ENCODE measurements at regions not wholly inside any gene's neighbourhood (a gene's known extent, or its start where the extent isn't known, plus 50 kb on each side); places are given as distances from the start of the nearest gene placed in this dataset.

DNA sequence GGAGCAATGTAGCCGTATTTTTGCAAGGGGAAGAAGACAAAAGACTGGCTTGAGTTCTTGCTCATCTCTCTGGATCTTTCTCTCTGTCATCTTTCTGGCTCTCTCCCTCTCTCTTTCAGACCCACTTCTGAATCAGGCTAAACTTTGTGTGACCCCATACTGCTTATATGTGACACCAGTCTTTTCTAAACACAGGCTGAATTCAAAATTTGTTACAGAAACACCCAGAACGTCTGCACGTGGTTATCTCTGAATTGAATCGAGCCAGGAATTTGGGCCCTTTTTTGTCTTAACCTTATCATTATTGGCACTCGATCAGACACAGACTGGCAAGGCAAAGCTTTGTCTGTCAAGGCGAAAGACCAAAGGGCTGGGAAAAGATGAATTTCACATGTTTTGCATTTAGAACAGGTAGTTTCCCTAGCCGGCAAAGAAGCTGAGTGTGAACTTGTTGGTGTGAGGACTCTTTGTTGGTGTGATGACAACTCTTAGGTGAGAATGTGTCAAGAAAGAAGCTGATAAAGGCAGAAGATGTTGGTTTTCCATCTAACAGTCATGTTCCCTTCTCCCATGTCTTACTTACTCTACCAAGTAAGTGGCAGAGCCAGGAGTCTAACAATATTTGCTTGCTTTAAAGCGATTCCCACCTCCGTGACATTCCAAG, 150.2 kb upstream of the RFLNA start:
- no peak overlapping the region for H3K4me3 ChIP-seq (ENCODE audit: low read length in 2 of 2)
- H3K36me3 ChIP-seq (ENCODE audit: control insufficient read depth in 2 of 2, insufficient read depth in 2 of 2, low read length in 2 of 2) = no peaks in the 10 kb centered on the region
- no peak overlapping the region for H3K27ac ChIP-seq (ENCODE audit: low read depth in 2 of 2, low read length in 2 of 2)
- H3K9ac ChIP-seq (ENCODE audit: low read depth in 1 of 2, low read length in 2 of 2) = no peak overlapping the region
- H3K27me3 ChIP-seq (ENCODE audit: control insufficient read depth in 2 of 2, insufficient read depth in 2 of 2, low read length in 2 of 2) = no peaks in the 10 kb centered on the region
- H3K4me1 ChIP-seq (ENCODE audit: control insufficient read depth in 2 of 2, insufficient read depth in 2 of 2, low read length in 2 of 2) = no peaks in the 10 kb centered on the region
- peaks cover 0 to 2% of the 10 kb centered on the region in 2 donors for H3K9me3 ChIP-seq (ENCODE audit: control insufficient read depth in 2 of 2, low read length in 2 of 2)

DNA sequence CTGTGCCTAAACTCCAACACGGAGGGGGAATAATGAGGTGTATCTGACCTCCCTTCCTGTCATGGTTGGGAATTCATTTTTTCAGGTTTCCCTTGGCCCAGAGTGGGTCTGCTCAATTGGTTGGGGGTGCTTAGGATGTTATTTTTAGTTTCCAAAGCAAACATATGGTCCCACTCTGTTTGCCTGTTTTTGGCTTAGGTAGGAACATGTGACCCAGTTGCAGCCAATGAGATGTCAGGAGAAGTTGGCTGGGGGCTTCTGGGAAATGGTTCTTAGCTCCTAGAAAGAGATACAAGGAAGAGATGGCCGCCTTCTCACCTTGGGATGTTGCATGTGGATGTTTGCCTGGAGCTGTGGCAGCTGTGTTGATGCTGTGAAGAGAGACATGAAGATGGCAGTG, 147.9 kb upstream of the RFLNA start:
- no peaks in the 10 kb centered on the region for H3K36me3 ChIP-seq (ENCODE audit: control insufficient read depth in 2 of 2, insufficient read depth in 2 of 2, low read length in 2 of 2)
- no peaks in the 10 kb centered on the region for H3K27me3 ChIP-seq (ENCODE audit: control insufficient read depth in 2 of 2, insufficient read depth in 2 of 2, low read length in 2 of 2)
- no peak overlapping the region for H3K27ac ChIP-seq (ENCODE audit: low read depth in 2 of 2, low read length in 2 of 2)
- no peak overlapping the region for H3K9ac ChIP-seq (ENCODE audit: low read depth in 1 of 2, low read length in 2 of 2)
- peaks cover 0 to 2% of the 10 kb centered on the region in 2 donors for H3K9me3 ChIP-seq (ENCODE audit: control insufficient read depth in 2 of 2, low read length in 2 of 2)
- no peaks in the 10 kb centered on the region for H3K4me1 ChIP-seq (ENCODE audit: control insufficient read depth in 2 of 2, insufficient read depth in 2 of 2, low read length in 2 of 2)
- no peak overlapping the region for H3K4me3 ChIP-seq (ENCODE audit: low read length in 2 of 2)

GRCh38 chr12:124147575-124147974, 147.3 kb upstream of the RFLNA start:
- no peaks in the 10 kb centered on the region for H3K4me1 ChIP-seq (ENCODE audit: control insufficient read depth in 2 of 2, insufficient read depth in 2 of 2, low read length in 2 of 2)
- H3K9ac ChIP-seq (ENCODE audit: low read depth in 1 of 2, low read length in 2 of 2) = no peak overlapping the region
- no peaks in the 10 kb centered on the region for H3K9me3 ChIP-seq (ENCODE audit: control insufficient read depth in 2 of 2, low read length in 2 of 2)
- H3K4me3 ChIP-seq (ENCODE audit: low read length in 2 of 2) = no peak overlapping the region
- no peaks in the 10 kb centered on the region for H3K36me3 ChIP-seq (ENCODE audit: control insufficient read depth in 2 of 2, insufficient read depth in 2 of 2, low read length in 2 of 2)
- H3K27ac ChIP-seq (ENCODE audit: low read depth in 2 of 2, low read length in 2 of 2) = no peak overlapping the region
- H3K27me3 ChIP-seq (ENCODE audit: control insufficient read depth in 2 of 2, insufficient read depth in 2 of 2, low read length in 2 of 2) = no peaks in the 10 kb centered on the region

DNA sequence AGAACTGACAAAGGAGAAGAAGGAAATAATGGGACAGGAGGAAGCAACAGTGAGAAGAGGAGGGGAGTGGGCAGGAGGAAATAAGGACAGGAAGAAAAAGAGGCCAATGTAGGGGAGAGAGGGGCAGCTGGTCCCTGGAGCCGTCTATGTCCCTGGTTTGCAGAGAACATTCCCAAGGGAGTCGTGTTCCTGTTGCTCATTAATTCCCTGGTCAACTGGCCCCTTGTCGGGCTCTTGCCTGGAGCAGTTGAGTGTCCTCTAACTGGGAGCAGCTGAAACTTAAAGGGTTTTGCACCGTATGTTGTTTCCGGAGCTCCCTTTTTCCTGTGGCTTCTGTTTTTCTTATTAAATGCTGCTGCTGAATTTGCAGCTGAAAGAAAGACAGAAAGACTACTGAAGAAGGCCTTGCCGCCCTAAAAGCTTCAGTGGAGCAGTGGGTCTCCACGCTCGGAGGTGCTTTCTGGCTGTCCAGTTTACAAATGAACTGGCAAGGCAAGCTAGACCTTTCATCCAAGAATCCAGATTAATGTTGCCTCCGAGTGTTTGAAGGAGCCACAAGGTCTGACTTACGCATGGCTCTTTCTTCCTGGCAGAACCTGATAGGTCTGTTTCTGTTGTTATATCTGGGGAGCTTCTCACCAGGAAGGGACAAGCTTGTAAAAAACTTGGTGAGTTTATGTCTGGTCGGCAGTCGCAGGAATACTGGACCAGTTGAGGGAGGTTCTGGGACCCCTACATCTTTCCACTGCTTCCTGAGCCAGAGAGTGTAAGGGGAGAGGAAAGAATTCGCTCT, 146.2 kb upstream of the RFLNA start:
- Histone ChIP-seq H3K27ac (ENCODE audit: low read depth in 2 of 2, low read length in 2 of 2) (no peak overlapping the region), H3K27me3 (ENCODE audit: control insufficient read depth in 2 of 2, insufficient read depth in 2 of 2, low read length in 2 of 2) (no peaks in the 10 kb centered on the region), H3K36me3 (ENCODE audit: control insufficient read depth in 2 of 2, insufficient read depth in 2 of 2, low read length in 2 of 2) (no peaks in the 10 kb centered on the region), H3K9ac (ENCODE audit: low read depth in 1 of 2, low read length in 2 of 2) (no peak overlapping the region), H3K4me1 (ENCODE audit: control insufficient read depth in 2 of 2, insufficient read depth in 2 of 2, low read length in 2 of 2) (no peaks in the 10 kb centered on the region), H3K9me3 (ENCODE audit: control insufficient read depth in 2 of 2, low read length in 2 of 2) (no peaks in the 10 kb centered on the region), H3K4me3 (ENCODE audit: low read length in 2 of 2) (no peak overlapping the region)

DNA sequence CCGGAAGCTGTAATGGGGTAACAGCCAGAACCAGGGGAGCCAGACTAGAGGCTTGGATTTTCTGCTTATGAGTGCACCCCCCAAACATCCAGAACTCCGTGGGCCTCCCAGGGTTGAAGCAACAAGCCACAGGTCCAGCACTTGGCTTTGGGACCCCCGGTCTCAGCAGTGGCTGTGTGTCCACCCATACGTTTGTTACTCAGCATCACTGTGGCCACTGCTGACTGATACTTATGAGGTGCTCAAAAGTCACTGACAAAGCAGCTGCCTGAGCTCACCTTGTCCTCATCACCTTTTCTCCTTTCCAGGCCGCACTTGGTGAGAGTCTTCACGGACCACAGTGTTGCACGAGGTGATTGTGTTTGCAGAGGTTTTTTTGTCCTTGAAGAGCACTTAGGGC, 145.6 kb upstream of the RFLNA start:
- Histone ChIP-seq H3K9ac (ENCODE audit: low read depth in 1 of 2, low read length in 2 of 2) (no peak overlapping the region), H3K36me3 (ENCODE audit: control insufficient read depth in 2 of 2, insufficient read depth in 2 of 2, low read length in 2 of 2) (no peaks in the 10 kb centered on the region), H3K4me3 (ENCODE audit: low read length in 2 of 2) (no peak overlapping the region), H3K9me3 (ENCODE audit: control insufficient read depth in 2 of 2, low read length in 2 of 2) (no peaks in the 10 kb centered on the region), H3K4me1 (ENCODE audit: control insufficient read depth in 2 of 2, insufficient read depth in 2 of 2, low read length in 2 of 2) (no peaks in the 10 kb centered on the region), H3K27ac (ENCODE audit: low read depth in 2 of 2, low read length in 2 of 2) (no peak overlapping the region), H3K27me3 (ENCODE audit: control insufficient read depth in 2 of 2, insufficient read depth in 2 of 2, low read length in 2 of 2) (no peaks in the 10 kb centered on the region)

DNA sequence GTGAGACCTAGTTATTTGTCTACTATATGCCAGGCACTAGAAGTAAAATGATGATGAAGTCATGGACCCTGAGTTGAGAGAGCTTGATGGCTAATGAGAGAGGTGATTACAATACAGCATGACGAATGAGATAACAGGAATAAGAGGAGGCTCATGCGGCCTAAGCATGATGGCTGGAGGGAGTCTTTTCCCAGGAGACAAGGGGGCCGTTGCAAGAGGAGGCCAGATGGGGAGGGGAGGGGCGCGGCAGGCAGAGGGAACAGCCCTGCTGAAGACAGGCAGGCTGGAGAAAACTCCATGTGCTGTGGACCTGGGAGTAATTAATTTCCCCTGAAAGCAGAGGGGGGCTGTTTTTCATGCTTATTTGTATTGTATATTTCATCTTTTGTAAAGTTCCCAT, 144.7 kb upstream of the RFLNA start:
- H3K4me1 ChIP-seq (ENCODE audit: control insufficient read depth in 2 of 2, insufficient read depth in 2 of 2, low read length in 2 of 2) = no peaks in the 10 kb centered on the region

DNA sequence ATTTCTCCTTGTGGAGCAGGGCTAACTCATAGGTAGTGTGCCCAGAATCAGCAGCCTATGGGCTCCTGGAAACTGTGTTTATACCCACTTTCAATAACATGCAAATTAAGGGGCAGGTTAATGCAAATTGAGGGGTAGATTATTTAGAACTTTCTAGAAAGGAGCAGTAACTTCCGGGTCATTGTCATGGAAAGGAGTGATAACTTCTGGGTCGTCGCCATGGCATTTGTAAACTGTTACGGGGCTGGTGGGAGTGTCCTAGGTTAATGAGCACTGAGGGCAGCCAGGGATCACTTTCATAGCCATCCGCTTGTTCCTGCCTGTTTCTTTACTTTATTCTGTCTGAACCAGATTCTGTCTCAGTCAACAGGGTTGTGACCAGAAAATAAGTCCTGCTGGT, 143.3 kb upstream of the RFLNA start:
- H3K9ac ChIP-seq (ENCODE audit: low read depth in 1 of 2, low read length in 2 of 2) = no peak overlapping the region
- H3K27me3 ChIP-seq (ENCODE audit: control insufficient read depth in 2 of 2, insufficient read depth in 2 of 2, low read length in 2 of 2) = no peaks in the 10 kb centered on the region
- no peak overlapping the region for H3K4me3 ChIP-seq (ENCODE audit: low read length in 2 of 2)
- no peaks in the 10 kb centered on the region for H3K4me1 ChIP-seq (ENCODE audit: control insufficient read depth in 2 of 2, insufficient read depth in 2 of 2, low read length in 2 of 2)
- no peak overlapping the region for H3K27ac ChIP-seq (ENCODE audit: low read depth in 2 of 2, low read length in 2 of 2)
- no peaks in the 10 kb centered on the region for H3K36me3 ChIP-seq (ENCODE audit: control insufficient read depth in 2 of 2, insufficient read depth in 2 of 2, low read length in 2 of 2)
- H3K9me3 ChIP-seq (ENCODE audit: control insufficient read depth in 2 of 2, low read length in 2 of 2) = no peaks in the 10 kb centered on the region

More for the DNA sequence above, 144.7 kb upstream of the RFLNA start:
- no peak overlapping the region for H3K27ac ChIP-seq (ENCODE audit: low read depth in 2 of 2, low read length in 2 of 2)
- H3K4me3 ChIP-seq (ENCODE audit: low read length in 2 of 2) = no peak overlapping the region
- no peaks in the 10 kb centered on the region for H3K27me3 ChIP-seq (ENCODE audit: control insufficient read depth in 2 of 2, insufficient read depth in 2 of 2, low read length in 2 of 2)
- no peaks in the 10 kb centered on the region for H3K9me3 ChIP-seq (ENCODE audit: control insufficient read depth in 2 of 2, low read length in 2 of 2)
- H3K36me3 ChIP-seq (ENCODE audit: control insufficient read depth in 2 of 2, insufficient read depth in 2 of 2, low read length in 2 of 2) = no peaks in the 10 kb centered on the region
- no peak overlapping the region for H3K9ac ChIP-seq (ENCODE audit: low read depth in 1 of 2, low read length in 2 of 2)

DNA sequence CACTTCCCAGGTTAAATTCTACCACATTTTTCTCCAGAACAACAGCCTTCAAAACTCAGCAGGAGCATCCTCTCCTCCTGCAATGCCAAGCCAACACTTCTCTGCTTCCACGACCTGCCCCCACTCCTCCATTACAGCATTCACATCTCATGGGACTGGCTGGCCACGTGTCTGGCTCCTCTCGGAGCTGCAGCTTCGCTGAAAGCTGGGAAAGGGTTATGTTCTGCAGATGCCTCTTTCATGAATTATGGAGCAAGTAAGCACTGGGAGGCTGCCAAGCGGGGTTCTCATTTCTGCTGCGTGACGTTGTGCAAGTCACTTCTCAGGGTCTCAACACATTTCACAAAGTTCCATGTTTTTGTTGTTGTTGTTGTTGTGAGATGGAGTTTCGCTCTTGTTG, 142.2 kb upstream of the RFLNA start:
- Histone ChIP-seq H3K4me1 (ENCODE audit: control insufficient read depth in 2 of 2, insufficient read depth in 2 of 2, low read length in 2 of 2) (no peaks in the 10 kb centered on the region), H3K36me3 (ENCODE audit: control insufficient read depth in 2 of 2, insufficient read depth in 2 of 2, low read length in 2 of 2) (no peaks in the 10 kb centered on the region), H3K27ac (ENCODE audit: low read depth in 2 of 2, low read length in 2 of 2) (no peak overlapping the region)

DNA sequence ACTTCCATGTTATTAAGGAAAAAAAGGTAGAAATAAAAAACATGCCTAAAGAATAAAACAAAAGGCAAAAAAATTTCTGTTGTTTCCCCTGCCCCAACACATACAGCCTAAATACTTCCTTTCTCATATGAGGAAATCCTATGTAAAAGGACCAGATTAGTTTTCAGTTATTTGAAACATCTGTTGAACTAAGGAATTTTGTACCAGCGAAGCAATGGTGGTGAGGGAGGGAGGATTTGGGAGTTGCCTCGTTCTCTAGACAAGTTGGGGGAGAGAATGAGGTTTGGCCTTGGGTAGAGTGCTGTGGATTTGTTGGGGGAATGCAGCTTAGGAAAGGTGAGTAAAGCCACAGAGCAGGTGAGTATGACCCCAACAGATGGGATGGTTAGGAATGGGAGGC, 141.5 kb upstream of the RFLNA start:
- H3K4me1 ChIP-seq (ENCODE audit: control insufficient read depth in 2 of 2, insufficient read depth in 2 of 2, low read length in 2 of 2) = no peaks in the 10 kb centered on the region
- H3K36me3 ChIP-seq (ENCODE audit: control insufficient read depth in 2 of 2, insufficient read depth in 2 of 2, low read length in 2 of 2) = no peaks in the 10 kb centered on the region
- no peak overlapping the region for H3K27ac ChIP-seq (ENCODE audit: low read depth in 2 of 2, low read length in 2 of 2)
- no peaks in the 10 kb centered on the region for H3K27me3 ChIP-seq (ENCODE audit: control insufficient read depth in 2 of 2, insufficient read depth in 2 of 2, low read length in 2 of 2)
- H3K4me3 ChIP-seq (ENCODE audit: low read length in 2 of 2) = no peak overlapping the region
- H3K9me3 ChIP-seq (ENCODE audit: control insufficient read depth in 2 of 2, low read length in 2 of 2) = no peaks in the 10 kb centered on the region
- no peak overlapping the region for H3K9ac ChIP-seq (ENCODE audit: low read depth in 1 of 2, low read length in 2 of 2)

More for the DNA sequence above, 142.2 kb upstream of the RFLNA start:
- H3K4me3 ChIP-seq (ENCODE audit: low read length in 2 of 2) = no peak overlapping the region
- no peaks in the 10 kb centered on the region for H3K9me3 ChIP-seq (ENCODE audit: control insufficient read depth in 2 of 2, low read length in 2 of 2)
- no peak overlapping the region for H3K9ac ChIP-seq (ENCODE audit: low read depth in 1 of 2, low read length in 2 of 2)
- H3K27me3 ChIP-seq (ENCODE audit: control insufficient read depth in 2 of 2, insufficient read depth in 2 of 2, low read length in 2 of 2) = no peaks in the 10 kb centered on the region

- Histone ChIP-seq H3K9me3 (ENCODE audit: control insufficient read depth in 2 of 2, low read length in 2 of 2) (no peaks in the 10 kb centered on the region), H3K27ac (ENCODE audit: low read depth in 2 of 2, low read length in 2 of 2) (no peak overlapping the region), H3K27me3 (ENCODE audit: control insufficient read depth in 2 of 2, insufficient read depth in 2 of 2, low read length in 2 of 2) (no peaks in the 10 kb centered on the region), H3K4me1 (ENCODE audit: control insufficient read depth in 2 of 2, insufficient read depth in 2 of 2, low read length in 2 of 2) (peaks cover 2 to 6% of the 10 kb centered on the region in 2 donors), H3K9ac (ENCODE audit: low read depth in 1 of 2, low read length in 2 of 2) (no peak overlapping the region), H3K36me3 (ENCODE audit: control insufficient read depth in 2 of 2, insufficient read depth in 2 of 2, low read length in 2 of 2) (no peaks in the 10 kb centered on the region), H3K4me3 (ENCODE audit: low read length in 2 of 2) (no peak overlapping the region)
Observed at GRCh38 chr12:124157406-124157805, 137.5 kb upstream of the RFLNA start.

All from mucosa of rectum (tissue), 2 donors.